ENCODE measurements at regions not wholly inside any gene's neighbourhood (a gene's known extent, or its start where the extent isn't known, plus 50 kb on each side); places are given as distances from the start of the nearest gene placed in this dataset.

DNA sequence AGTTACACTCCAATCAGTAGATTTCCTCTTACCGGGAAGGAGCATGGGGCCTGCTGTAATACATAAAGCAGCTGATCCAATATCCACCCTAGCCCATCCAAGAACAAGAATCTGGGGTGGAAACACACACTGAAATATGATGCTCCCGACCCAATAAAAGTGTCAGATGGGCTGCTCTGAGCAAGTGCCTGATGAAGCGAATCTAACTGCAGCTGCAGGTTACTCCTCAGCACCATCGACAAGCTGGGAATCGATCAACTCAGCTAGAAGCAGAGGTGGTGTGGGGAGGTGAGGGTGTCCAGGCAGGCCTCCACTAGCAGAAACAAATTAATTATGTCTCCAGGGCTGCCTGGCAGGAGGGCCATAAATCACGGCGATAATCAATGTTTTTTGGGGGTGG is 64.0 kb upstream of the WSCD2 start:
- no peak for TF ChIP-seq EZH2 (IDR thresholded peaks at IDR 0.05; ENCODE audit: low read length)
- TF ChIP-seq, protein P1, sequence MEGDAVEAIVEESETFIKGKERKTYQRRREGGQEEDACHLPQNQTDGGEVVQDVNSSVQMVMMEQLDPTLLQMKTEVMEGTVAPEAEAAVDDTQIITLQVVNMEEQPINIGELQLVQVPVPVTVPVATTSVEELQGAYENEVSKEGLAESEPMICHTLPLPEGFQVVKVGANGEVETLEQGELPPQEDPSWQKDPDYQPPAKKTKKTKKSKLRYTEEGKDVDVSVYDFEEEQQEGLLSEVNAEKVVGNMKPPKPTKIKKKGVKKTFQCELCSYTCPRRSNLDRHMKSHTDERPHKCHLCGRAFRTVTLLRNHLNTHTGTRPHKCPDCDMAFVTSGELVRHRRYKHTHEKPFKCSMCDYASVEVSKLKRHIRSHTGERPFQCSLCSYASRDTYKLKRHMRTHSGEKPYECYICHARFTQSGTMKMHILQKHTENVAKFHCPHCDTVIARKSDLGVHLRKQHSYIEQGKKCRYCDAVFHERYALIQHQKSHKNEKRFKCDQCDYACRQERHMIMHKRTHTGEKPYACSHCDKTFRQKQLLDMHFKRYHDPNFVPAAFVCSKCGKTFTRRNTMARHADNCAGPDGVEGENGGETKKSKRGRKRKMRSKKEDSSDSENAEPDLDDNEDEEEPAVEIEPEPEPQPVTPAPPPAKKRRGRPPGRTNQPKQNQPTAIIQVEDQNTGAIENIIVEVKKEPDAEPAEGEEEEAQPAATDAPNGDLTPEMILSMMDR (optimal IDR thresholded peaks at IDR 0.05 in 1 of 3, IDR thresholded peaks at IDR 0.05 in 1 of 3, conservative IDR thresholded peaks at IDR 0.05 in 1 of 3; ENCODE audit: extremely low read depth in 1 of 3, insufficient read depth in 2 of 3, low read length in 3 of 3), result no peak
